ENCODE measurements at regions not wholly inside any gene's neighbourhood (a gene's known extent, or its start where the extent isn't known, plus 50 kb on each side); places are given as distances from the start of the nearest gene placed in this dataset.

DNA sequence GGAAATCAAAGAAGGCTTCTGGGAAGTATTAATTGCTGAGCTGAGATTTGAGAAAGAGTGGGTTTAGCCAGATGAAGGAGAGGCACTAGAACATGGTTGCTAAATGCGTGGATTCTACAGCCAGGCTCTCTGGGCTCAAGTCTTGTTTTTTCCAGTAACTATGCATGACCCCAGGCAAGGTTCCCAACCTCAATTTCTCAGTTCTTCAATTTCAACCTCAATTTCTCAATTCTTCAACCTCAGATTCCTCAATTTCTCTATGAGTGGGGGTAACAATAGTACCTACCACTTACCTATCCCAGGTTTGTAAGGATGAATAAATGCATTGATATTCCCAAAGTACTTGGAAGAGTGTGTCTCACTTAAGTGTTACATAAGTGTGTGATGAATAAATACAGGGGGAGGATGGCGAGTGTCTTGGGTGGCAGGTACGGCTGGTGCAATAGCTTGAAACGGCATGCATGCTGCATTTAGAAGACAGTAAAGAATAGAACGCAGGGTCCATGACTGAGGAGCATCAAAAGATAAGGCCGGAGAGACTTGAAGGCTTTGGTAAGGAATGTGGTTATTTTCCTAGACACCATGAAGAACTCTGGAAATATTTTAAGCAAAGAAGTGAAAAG is 149.1 kb upstream of the ATP2B1 start:
- H3K4me1 Mint-ChIP-seq (ENCODE audit: unreplicated experiment) = peaks cover 7% of the 10 kb centered on the region
- no peak for DNase-seq (ENCODE audit: extremely low spot score, unreplicated experiment)
- TF ChIP-seq, protein P1, sequence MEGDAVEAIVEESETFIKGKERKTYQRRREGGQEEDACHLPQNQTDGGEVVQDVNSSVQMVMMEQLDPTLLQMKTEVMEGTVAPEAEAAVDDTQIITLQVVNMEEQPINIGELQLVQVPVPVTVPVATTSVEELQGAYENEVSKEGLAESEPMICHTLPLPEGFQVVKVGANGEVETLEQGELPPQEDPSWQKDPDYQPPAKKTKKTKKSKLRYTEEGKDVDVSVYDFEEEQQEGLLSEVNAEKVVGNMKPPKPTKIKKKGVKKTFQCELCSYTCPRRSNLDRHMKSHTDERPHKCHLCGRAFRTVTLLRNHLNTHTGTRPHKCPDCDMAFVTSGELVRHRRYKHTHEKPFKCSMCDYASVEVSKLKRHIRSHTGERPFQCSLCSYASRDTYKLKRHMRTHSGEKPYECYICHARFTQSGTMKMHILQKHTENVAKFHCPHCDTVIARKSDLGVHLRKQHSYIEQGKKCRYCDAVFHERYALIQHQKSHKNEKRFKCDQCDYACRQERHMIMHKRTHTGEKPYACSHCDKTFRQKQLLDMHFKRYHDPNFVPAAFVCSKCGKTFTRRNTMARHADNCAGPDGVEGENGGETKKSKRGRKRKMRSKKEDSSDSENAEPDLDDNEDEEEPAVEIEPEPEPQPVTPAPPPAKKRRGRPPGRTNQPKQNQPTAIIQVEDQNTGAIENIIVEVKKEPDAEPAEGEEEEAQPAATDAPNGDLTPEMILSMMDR (conservative IDR thresholded peaks at IDR 0.05) = no peak
- no peaks in the 10 kb centered on the region for H3K36me3 Mint-ChIP-seq
- no peaks in the 10 kb centered on the region for H3K27me3 Mint-ChIP-seq
- no peak overlapping the region for H3K4me3 Mint-ChIP-seq
- no peak overlapping the region for H3K27ac Mint-ChIP-seq
- peaks cover 8% of the 10 kb centered on the region for H3K9me3 Mint-ChIP-seq

- TF ChIP-seq, protein P1 (conservative IDR thresholded peaks at IDR 0.05) = no peak
- Mint-ChIP-seq H3K4me3 (no peak overlapping the region), H3K9me3 (peaks cover 5% of the 10 kb centered on the region), H3K4me1 (ENCODE audit: unreplicated experiment) (peaks cover 4% of the 10 kb centered on the region), H3K27ac (no peak overlapping the region), H3K36me3 (no peaks in the 10 kb centered on the region), H3K27me3 (no peaks in the 10 kb centered on the region)
- no peak for DNase-seq (ENCODE audit: extremely low spot score, unreplicated experiment)
Measured at GRCh38 chr12:89856431-89856830, 147.8 kb upstream of the ATP2B1 start.

DNA sequence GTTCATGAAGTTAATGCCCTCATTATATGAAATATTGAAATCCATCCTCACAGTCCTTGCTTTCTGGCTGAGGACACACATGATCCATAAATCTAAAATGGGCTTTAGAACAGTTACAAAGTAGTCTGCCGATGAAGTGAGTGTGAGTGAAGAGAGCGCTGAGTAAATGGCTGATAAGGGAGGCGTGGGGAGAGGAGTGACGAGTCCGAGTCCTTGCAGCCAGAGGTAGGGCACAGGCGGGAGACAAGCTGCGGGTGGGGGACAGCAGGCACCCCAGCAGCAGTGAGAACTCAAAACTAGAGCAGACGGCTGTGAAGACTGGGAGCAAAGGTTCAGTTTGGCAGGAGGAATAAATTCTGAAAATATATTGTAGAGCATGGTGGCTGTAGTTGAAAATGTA is 140.1 kb upstream of the ATP2B1 start:
- Mint-ChIP-seq H3K27me3 (peaks cover 13% of the 10 kb centered on the region), H3K4me1 (ENCODE audit: unreplicated experiment) (no peaks in the 10 kb centered on the region), H3K27ac (no peak overlapping the region), H3K4me3 (no peak overlapping the region), H3K36me3 (no peaks in the 10 kb centered on the region), H3K9me3 (no peaks in the 10 kb centered on the region)
- TF ChIP-seq, protein P1 (conservative IDR thresholded peaks at IDR 0.05) = no peak
- no peak for DNase-seq (ENCODE audit: extremely low spot score, unreplicated experiment)

DNA sequence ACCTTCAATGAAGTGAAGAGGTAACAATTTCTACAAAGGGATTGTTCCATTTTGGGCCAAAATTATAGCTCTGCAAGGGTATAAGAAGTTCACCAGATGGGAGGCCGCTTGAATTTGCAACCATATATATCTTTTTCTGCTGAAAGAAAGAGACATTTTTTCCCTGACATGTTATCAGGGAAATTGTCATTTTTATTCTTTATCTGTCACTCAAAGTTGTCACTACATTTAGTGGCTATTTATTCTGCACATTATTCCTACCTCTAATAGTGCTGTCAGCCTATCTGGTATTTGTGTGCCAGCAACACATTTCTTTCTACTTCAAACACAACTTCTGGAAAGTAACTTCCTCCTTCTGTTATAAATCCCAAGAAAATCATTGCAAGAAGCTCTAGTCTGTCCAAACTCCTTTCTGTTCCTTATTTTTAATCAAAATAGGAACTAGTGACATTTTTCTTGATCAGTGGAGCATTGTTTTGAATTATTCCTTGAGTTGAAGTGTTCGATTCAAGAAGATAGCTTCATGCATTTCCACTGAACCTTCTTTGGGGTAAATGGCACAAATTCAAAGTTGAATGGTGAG is 137.9 kb upstream of the ATP2B1 start:
- TF ChIP-seq, protein P1 (conservative IDR thresholded peaks at IDR 0.05) = no peak
- no peaks in the 10 kb centered on the region for H3K4me1 Mint-ChIP-seq (ENCODE audit: unreplicated experiment)
- DNase-seq (ENCODE audit: extremely low spot score, unreplicated experiment) = no peak
- no peaks in the 10 kb centered on the region for H3K36me3 Mint-ChIP-seq
- no peaks in the 10 kb centered on the region for H3K9me3 Mint-ChIP-seq
- H3K27ac Mint-ChIP-seq = no peak overlapping the region
- H3K27me3 Mint-ChIP-seq = peaks cover 13% of the 10 kb centered on the region
- no peak overlapping the region for H3K4me3 Mint-ChIP-seq

- TF ChIP-seq, protein P1 (conservative IDR thresholded peaks at IDR 0.05) = no peak
- no peak for DNase-seq (ENCODE audit: extremely low spot score, unreplicated experiment)
Measured at GRCh38 chr12:89845767-89846166, 137.1 kb upstream of the ATP2B1 start.

More at GRCh38 chr12:89845767-89846166, 137.1 kb upstream of the ATP2B1 start:
- Mint-ChIP-seq H3K27ac (no peak overlapping the region), H3K36me3 (no peaks in the 10 kb centered on the region), H3K4me1 (ENCODE audit: unreplicated experiment) (no peaks in the 10 kb centered on the region), H3K27me3 (peaks cover 9% of the 10 kb centered on the region), H3K4me3 (no peak overlapping the region), H3K9me3 (no peaks in the 10 kb centered on the region)
